ENCODE measurements at regions not wholly inside any gene's neighbourhood (a gene's known extent, or its start where the extent isn't known, plus 50 kb on each side); places are given as distances from the start of the nearest gene placed in this dataset.

GRCh38 chr20:46823271-46823751 lies 71.3 kb upstream of the EYA2 start:
- no peak overlapping the region for H3K4ac ChIP-seq (ENCODE audit: low read depth, low read length)
- no peak overlapping the region for H3K27ac ChIP-seq (ENCODE audit: insufficient read depth, low read length)
- DNase-seq: no peak
- H3K9me3 ChIP-seq (ENCODE audit: control insufficient read depth, insufficient read depth, low read length): no peaks in the 10 kb centered on the region
- H3K23ac ChIP-seq (ENCODE audit: low read depth, low read length): no peak overlapping the region
- no peak overlapping the region for H2BK120ac ChIP-seq (ENCODE audit: low read depth, low read length)
- H2AFZ ChIP-seq (replicated peaks; ENCODE audit: low read length, poor library complexity): no peak overlapping the region
- BruUV-seq (replicated peaks): no TSS peak
- H3K4me3 ChIP-seq (ENCODE audit: insufficient read depth, low read depth, low read length): no peak overlapping the region
- no peak overlapping the region for H4K5ac ChIP-seq (ENCODE audit: low read depth, low read length)
- no peaks in the 10 kb centered on the region for H3K27me3 ChIP-seq (ENCODE audit: control insufficient read depth, insufficient read depth, low read length)
- peaks cover 6% of the 10 kb centered on the region for H3K4me1 ChIP-seq (ENCODE audit: control insufficient read depth, insufficient read depth, low read length)
- ChIA-PET POLR2A (ENCODE audit: unreplicated experiment) (no interaction called here), CTCF (no interaction called here)
- H3K9me1 ChIP-seq (ENCODE audit: insufficient read depth, low read length): peaks cover 11% of the 10 kb centered on the region; the same call in 1 of the 2 replicates
- no peak overlapping the region for H2BK15ac ChIP-seq (ENCODE audit: low read depth, low read length)
- H3K9ac ChIP-seq (ENCODE audit: low read depth, low read length): no peak overlapping the region
- no peak overlapping the region for H4K8ac ChIP-seq (ENCODE audit: low read depth in 2 of 2, low read length in 2 of 2)
- H2BK5ac ChIP-seq (ENCODE audit: low read depth, low read length, poor library complexity, severe bottlenecking): no peak overlapping the region
- no peak overlapping the region for H3K14ac ChIP-seq (replicated peaks; ENCODE audit: low read depth, low read length)
- H3K79me1 ChIP-seq (ENCODE audit: low read depth in 1 of 2, low read length in 2 of 2): no peaks in the 10 kb centered on the region
- no peak overlapping the region for H3K18ac ChIP-seq (ENCODE audit: low read depth, low read length)
- H2AK5ac ChIP-seq (ENCODE audit: low read depth, low read length): no peak overlapping the region
- in situ Hi-C loops (cut with MboI; ENCODE audit: low sequenced_read_pairs) (no loop called here), intact Hi-C loops (cut with micrococcal nuclease) (no loop called here), dilution Hi-C loops (cut with HindIII; ENCODE audit: low sequenced_read_pairs, unreplicated experiment) (no loop called here)
- no peaks in the 10 kb centered on the region for H4K20me1 ChIP-seq (ENCODE audit: insufficient read depth, low read length)
- H2BK20ac ChIP-seq (ENCODE audit: low read depth, low read length): no peak overlapping the region
- no peak overlapping the region for H4K91ac ChIP-seq (ENCODE audit: insufficient read depth, low read depth, low read length)
- ATAC-seq (ENCODE audit: low read depth): no peak
- TF ChIP-seq MAZ (IDR thresholded peaks at IDR 0.05; ENCODE audit: borderline replicate concordance, low read depth, low read length) (no peak), RAD21 (IDR thresholded peaks at IDR 0.05; ENCODE audit: low read length) (no peak), USF2 (IDR thresholded peaks at IDR 0.05; ENCODE audit: low read depth, low read length) (no peak), ELK1 (IDR thresholded peaks at IDR 0.05; ENCODE audit: borderline replicate concordance, low read depth, low read length) (no peak)
- H3K4me2 ChIP-seq (ENCODE audit: low read depth, low read length): no peak overlapping the region
- WGBS, 2 experiments (ENCODE audit: extremely low coverage in 2 of 2, insufficient read length in 1 of 2): 86% methylated on average over 3 of the region's 5 CpGs; no CpG with 5 or more reads in 1 of the 2 experiments
- no peak overlapping the region for H3K56ac ChIP-seq (ENCODE audit: extremely low read depth, insufficient read depth, low read length)
- no peak overlapping the region for H2AK9ac ChIP-seq (replicated peaks; ENCODE audit: low read depth, low read length, poor library complexity)
- no peaks in the 10 kb centered on the region for H3K36me3 ChIP-seq (ENCODE audit: control insufficient read depth, insufficient read depth, low read length)
